ENCODE measurements at regions not wholly inside any gene's neighbourhood (a gene's known extent, or its start where the extent isn't known, plus 50 kb on each side); places are given as distances from the start of the nearest gene placed in this dataset.

- POLR2A ChIA-PET = no interaction called here
- in situ Hi-C loops (cut with MboI) = no loop called here
- Histone ChIP-seq H3K27me3 (replicated peaks in 1 of 2; ENCODE audit: control insufficient read depth in 2 of 2, insufficient read depth in 2 of 2, low read length in 1 of 2) (no peaks in the 10 kb centered on the region), H2AFZ (ENCODE audit: control insufficient read depth, low read depth, low read length) (no peak overlapping the region), H3K36me3 (ENCODE audit: control insufficient read depth in 2 of 2, insufficient read depth in 2 of 2, low read length in 1 of 2) (no peaks in the 10 kb centered on the region), H3K4me3 (no peak overlapping the region), H3K4me2 (ENCODE audit: control insufficient read depth, insufficient read depth) (no peak overlapping the region), H3K4me1 (ENCODE audit: control insufficient read depth, insufficient read depth, low read length) (no peaks in the 10 kb centered on the region), H3K9me3 (replicated peaks; ENCODE audit: control insufficient read depth, insufficient read depth, low read length) (no peaks in the 10 kb centered on the region), H3K27ac (ENCODE audit: control insufficient read depth, insufficient read depth) (no peak overlapping the region), H3K79me2 (ENCODE audit: control insufficient read depth, insufficient read depth, low read length) (no peaks in the 10 kb centered on the region), H3K9ac (ENCODE audit: control insufficient read depth, insufficient read depth, low read length) (no peak overlapping the region), H4K20me1 (ENCODE audit: control insufficient read depth, insufficient read depth) (no peaks in the 10 kb centered on the region)
- BruUV-seq (replicated peaks) = no TSS peak
- no peak for ATAC-seq
- no peak for FAIRE-seq
- DNase-seq (ENCODE audit: low read depth, low spot score) = no peak
- intact Hi-C loops (cut with micrococcal nuclease; ENCODE audit: unreplicated experiment) = no loop called here
- 14% methylated on average over 10 of the region's 10 CpGs for WGBS (ENCODE audit: insufficient coverage, insufficient replicate concordance, low lambda C conversion rate, missing lambda C conversion rate)
- CTCF ChIA-PET = interaction anchor here (0.6 kb wide), 1 partner anchor 186 kb away, joined by 4 read pairs; no protein-coding TSS in a partner anchor
- SMC1A ChIA-PET (ENCODE audit: uncharacterized antibody, unreplicated experiment) = no interaction called here
- TF ChIP-seq FOS (IDR thresholded peaks at IDR 0.05; ENCODE audit: borderline replicate concordance, extremely low read depth, insufficient read length) = no peak
- no peak for TF ChIP-seq CEBPZ (IDR thresholded peaks at IDR 0.05; ENCODE audit: low read depth, low read length)
- TF ChIP-seq PBX3 (IDR thresholded peaks at IDR 0.05; ENCODE audit: insufficient replicate concordance, low read depth, low read length) = no peak
- no peak for TF ChIP-seq RAD21 (IDR thresholded peaks at IDR 0.05; ENCODE audit: insufficient read depth, low read depth, low read length)
- RAD21 ChIA-PET (ENCODE audit: unreplicated experiment) = no interaction called here
These were observed 165.7 kb upstream of the SLC14A2 start for GRCh38 chr18:45449418-45450227.

Measured in GM12878 (cell line).